ENCODE measurements at regions not wholly inside any gene's neighbourhood (a gene's known extent, or its start where the extent isn't known, plus 50 kb on each side); places are given as distances from the start of the nearest gene placed in this dataset.

- no peak overlapping the region for H3K4me2 ChIP-seq (ENCODE audit: insufficient read depth, low read length)
- H3K4me1 ChIP-seq (ENCODE audit: insufficient read depth, low read length) = peaks cover 30% of the 10 kb centered on the region
- no peaks in the 10 kb centered on the region for H3K36me3 ChIP-seq (ENCODE audit: insufficient read depth, low read length)
- TF ChIP-seq CTCF (IDR thresholded peaks at IDR 0.05; ENCODE audit: borderline replicate concordance, extremely low read depth, low read length, poor library complexity, severe bottlenecking) = no peak
- TF ChIP-seq EZH2 (IDR thresholded peaks at IDR 0.05; ENCODE audit: borderline replicate concordance, low read depth, low read length, severe bottlenecking) = no peak
- no peak overlapping the region for H3K4me3 ChIP-seq (ENCODE audit: low read depth in 1 of 2, low read length in 2 of 2)
- ATAC-seq (ENCODE audit: insufficient read depth, low read depth) (no peak), DNase-seq (no peak)
- no peaks in the 10 kb centered on the region for H4K20me1 ChIP-seq (ENCODE audit: insufficient read depth, low read length)
- no peak overlapping the region for H3K27ac ChIP-seq (ENCODE audit: low read length)
- no peaks in the 10 kb centered on the region for H3K9me3 ChIP-seq (ENCODE audit: insufficient read depth, low read length, severe bottlenecking)
- no peaks in the 10 kb centered on the region for H3K27me3 ChIP-seq (ENCODE audit: insufficient read depth, low read length, poor library complexity)
- no peaks in the 10 kb centered on the region for H3K79me2 ChIP-seq (ENCODE audit: insufficient read depth, low read length)
- no peak overlapping the region for H2AFZ ChIP-seq (ENCODE audit: low read depth, low read length)
- no peak overlapping the region for H3K9ac ChIP-seq (ENCODE audit: low read depth, low read length)
These were observed 619.5 kb downstream of the BCL11A start for GRCh38 chr2:59933948-59934347.

GRCh38 chr2:59932341-59932740 is 621.1 kb downstream of the BCL11A start:
- ATAC-seq (ENCODE audit: insufficient read depth, low read depth) = no peak
- no peak overlapping the region for H2AFZ ChIP-seq (ENCODE audit: low read depth, low read length)
- DNase-seq = no peak
- no peak overlapping the region for H3K4me2 ChIP-seq (ENCODE audit: insufficient read depth, low read length)
- H3K4me3 ChIP-seq (ENCODE audit: low read depth in 1 of 2, low read length in 2 of 2) = no peak overlapping the region
- H3K36me3 ChIP-seq (ENCODE audit: insufficient read depth, low read length) = no peaks in the 10 kb centered on the region
- H4K20me1 ChIP-seq (ENCODE audit: insufficient read depth, low read length) = no peaks in the 10 kb centered on the region
- no peak overlapping the region for H3K27ac ChIP-seq (ENCODE audit: low read length)
- H3K79me2 ChIP-seq (ENCODE audit: insufficient read depth, low read length) = no peaks in the 10 kb centered on the region
- no peaks in the 10 kb centered on the region for H3K27me3 ChIP-seq (ENCODE audit: insufficient read depth, low read length, poor library complexity)
- H3K4me1 ChIP-seq (ENCODE audit: insufficient read depth, low read length) = peaks cover 19% of the 10 kb centered on the region
- H3K9me3 ChIP-seq (ENCODE audit: insufficient read depth, low read length, severe bottlenecking) = no peaks in the 10 kb centered on the region
- no peak overlapping the region for H3K9ac ChIP-seq (ENCODE audit: low read depth, low read length)
- peak; percentile 28 for TF ChIP-seq CTCF (IDR thresholded peaks at IDR 0.05; ENCODE audit: borderline replicate concordance, extremely low read depth, low read length, poor library complexity, severe bottlenecking)
- TF ChIP-seq EZH2 (IDR thresholded peaks at IDR 0.05; ENCODE audit: borderline replicate concordance, low read depth, low read length, severe bottlenecking) = no peak

GRCh38 chr2:59930430-59930829 is 623.0 kb downstream of the BCL11A start:
- peak; percentile 30 for DNase-seq
- ATAC-seq (ENCODE audit: insufficient read depth, low read depth) = peak; percentile 84
- Histone ChIP-seq H3K9me3 (ENCODE audit: insufficient read depth, low read length, severe bottlenecking) (no peaks in the 10 kb centered on the region), H3K9ac (ENCODE audit: low read depth, low read length) (no peak overlapping the region), H2AFZ (ENCODE audit: low read depth, low read length) (peak overlapping the region; percentile 71), H3K4me1 (ENCODE audit: insufficient read depth, low read length) (peaks cover 12% of the 10 kb centered on the region), H3K4me3 (ENCODE audit: low read depth in 1 of 2, low read length in 2 of 2) (0 out of 4 replicates have a peak overlapping the region, but pooled peaks of 1 of the 2 experiments have one; percentile 4), H3K4me2 (ENCODE audit: insufficient read depth, low read length) (peak overlapping the region; percentile 28), H3K36me3 (ENCODE audit: insufficient read depth, low read length) (no peaks in the 10 kb centered on the region), H3K79me2 (ENCODE audit: insufficient read depth, low read length) (no peaks in the 10 kb centered on the region), H3K27me3 (ENCODE audit: insufficient read depth, low read length, poor library complexity) (no peaks in the 10 kb centered on the region), H4K20me1 (ENCODE audit: insufficient read depth, low read length) (no peaks in the 10 kb centered on the region), H3K27ac (ENCODE audit: low read length) (peak overlapping the region; percentile 54)
- TF ChIP-seq CTCF (IDR thresholded peaks at IDR 0.05; ENCODE audit: borderline replicate concordance, extremely low read depth, low read length, poor library complexity, severe bottlenecking) = no peak
- no peak for TF ChIP-seq EZH2 (IDR thresholded peaks at IDR 0.05; ENCODE audit: borderline replicate concordance, low read depth, low read length, severe bottlenecking)

- no peak overlapping the region for H3K9ac ChIP-seq (ENCODE audit: low read depth, low read length)
- H3K27ac ChIP-seq (ENCODE audit: low read length) = no peak overlapping the region
- H3K27me3 ChIP-seq (ENCODE audit: insufficient read depth, low read length, poor library complexity) = no peaks in the 10 kb centered on the region
- H3K4me2 ChIP-seq (ENCODE audit: insufficient read depth, low read length) = no peak overlapping the region
- H3K4me1 ChIP-seq (ENCODE audit: insufficient read depth, low read length) = peaks cover 26% of the 10 kb centered on the region
- H2AFZ ChIP-seq (ENCODE audit: low read depth, low read length) = no peak overlapping the region
- ATAC-seq (ENCODE audit: insufficient read depth, low read depth) (no peak), DNase-seq (no peak)
- H3K4me3 ChIP-seq (ENCODE audit: low read depth in 1 of 2, low read length in 2 of 2) = no peak overlapping the region
- no peak for TF ChIP-seq EZH2 (IDR thresholded peaks at IDR 0.05; ENCODE audit: borderline replicate concordance, low read depth, low read length, severe bottlenecking)
- TF ChIP-seq CTCF (IDR thresholded peaks at IDR 0.05; ENCODE audit: borderline replicate concordance, extremely low read depth, low read length, poor library complexity, severe bottlenecking) = no peak
- no peaks in the 10 kb centered on the region for H3K36me3 ChIP-seq (ENCODE audit: insufficient read depth, low read length)
- H3K79me2 ChIP-seq (ENCODE audit: insufficient read depth, low read length) = no peaks in the 10 kb centered on the region
- H3K9me3 ChIP-seq (ENCODE audit: insufficient read depth, low read length, severe bottlenecking) = no peaks in the 10 kb centered on the region
- no peaks in the 10 kb centered on the region for H4K20me1 ChIP-seq (ENCODE audit: insufficient read depth, low read length)
These were observed 626.7 kb downstream of the BCL11A start for GRCh38 chr2:59926731-59927130.
